ENCODE measurements at regions not wholly inside any gene's neighbourhood (a gene's known extent, or its start where the extent isn't known, plus 50 kb on each side); places are given as distances from the start of the nearest gene placed in this dataset.

GRCh38 chr15:87312221-87312620 lies 944.3 kb downstream of the NTRK3 start:
- no peak for TF ChIP-seq EZH2 (IDR thresholded peaks at IDR 0.05)
- TF ChIP-seq FOXP2 (optimal IDR thresholded peaks at IDR 0.05; ENCODE audit: control extremely low read depth, extremely low read length, insufficient read depth) = no peak
